Pulmonary artery endothelial cell (primary cell): ENCODE measurements at regions not wholly inside any gene's neighbourhood (a gene's known extent, or its start where the extent isn't known, plus 50 kb on each side); places are given as distances from the start of the nearest gene placed in this dataset.

Experiments
- DNase-seq: peaks from one replicate; pipeline ENCODE4 v3.0.0-alpha.2; 2011; ENCODE audit warnings: low read depth, low spot score

DNA sequence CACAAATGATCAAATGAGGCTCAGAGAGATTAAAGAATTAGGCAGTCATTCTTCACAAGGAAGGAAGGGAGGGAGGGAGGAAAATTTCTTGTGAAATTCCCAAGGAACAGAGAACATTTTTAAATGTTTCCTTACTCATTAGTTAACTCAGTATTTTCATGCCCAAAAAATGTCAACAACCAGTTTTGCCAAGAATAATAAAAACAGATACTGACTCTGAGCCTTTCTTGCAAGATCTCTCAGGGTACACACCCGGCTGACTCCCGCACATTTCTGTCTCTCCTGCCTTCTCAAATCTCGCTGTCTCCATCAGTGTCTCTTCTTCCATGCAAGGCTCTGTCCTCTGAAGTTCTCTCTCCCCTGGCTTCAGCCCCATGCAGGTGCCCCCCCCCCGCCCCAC lies 265.9 kb downstream of the TJP1 start:
- no peak for DNase-seq

DNA sequence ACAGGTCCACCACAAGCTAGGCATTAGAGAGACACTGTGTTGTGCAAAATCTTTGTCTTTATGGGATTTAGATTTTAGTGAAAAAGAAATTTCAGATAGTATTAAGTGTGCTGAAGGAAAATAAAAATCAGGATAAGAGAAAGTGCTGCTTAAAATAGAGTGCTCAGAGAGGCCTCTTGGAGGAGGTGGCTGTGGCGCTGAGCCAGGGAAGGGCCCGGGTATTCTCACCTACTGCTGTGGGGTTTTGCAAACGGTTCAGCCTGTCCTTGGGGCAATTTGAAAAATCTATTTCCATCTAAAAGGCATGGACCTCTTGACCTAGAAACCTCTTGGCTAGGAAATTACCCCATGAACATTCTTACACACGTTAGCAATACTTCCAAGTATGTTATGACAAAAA lies 267.7 kb downstream of the TJP1 start:
- no peak for DNase-seq

DNA sequence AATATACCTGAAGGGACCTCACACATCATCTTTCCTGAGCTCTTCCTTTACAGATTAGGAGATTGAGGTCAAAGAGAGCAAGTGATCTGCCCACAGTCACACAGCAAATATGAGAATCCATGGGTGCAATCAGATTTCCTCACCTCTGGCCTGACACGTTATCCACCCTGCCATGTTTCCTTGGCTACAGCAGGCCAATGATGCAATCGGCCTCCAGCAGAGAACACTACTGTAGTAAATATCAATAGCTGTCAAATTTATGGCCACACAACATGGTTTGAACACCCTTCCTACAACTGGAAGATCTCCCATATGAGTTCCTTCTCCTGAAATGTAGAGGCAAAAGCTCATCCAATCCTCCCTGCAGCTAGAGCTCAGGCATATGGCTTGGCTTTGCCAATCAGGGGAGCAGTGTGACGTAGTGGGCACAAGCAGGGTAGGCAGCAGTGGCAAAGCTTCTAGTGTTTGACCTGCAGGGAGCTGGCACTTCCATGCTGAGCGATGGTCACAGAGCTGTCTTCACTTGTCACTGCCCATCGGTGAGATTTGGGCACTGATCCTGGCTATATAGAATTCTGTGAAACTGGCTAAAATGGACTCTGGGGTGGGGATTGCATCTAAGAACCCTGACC lies 271.3 kb downstream of the TJP1 start:
- DNase-seq, result no peak

DNA sequence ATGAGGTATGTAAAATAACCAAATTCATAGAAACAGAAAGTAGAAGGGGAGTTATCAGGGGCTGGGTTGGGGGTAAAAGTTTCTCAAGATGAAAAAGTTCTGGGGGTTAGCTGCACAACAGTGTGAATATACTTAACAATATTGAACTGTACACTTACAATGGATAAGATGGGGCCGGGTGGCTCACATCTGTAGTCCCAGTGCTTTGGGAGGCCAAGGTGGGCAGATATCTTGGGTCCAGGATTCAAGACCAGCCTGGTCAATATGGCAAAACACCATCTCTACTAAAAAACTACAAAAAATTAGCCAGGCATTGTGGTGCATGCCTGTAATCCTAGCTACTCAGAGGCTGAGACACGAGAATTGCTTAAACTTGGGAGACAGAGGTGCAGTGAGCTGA lies 274.3 kb downstream of the TJP1 start:
- no peak for DNase-seq

DNA sequence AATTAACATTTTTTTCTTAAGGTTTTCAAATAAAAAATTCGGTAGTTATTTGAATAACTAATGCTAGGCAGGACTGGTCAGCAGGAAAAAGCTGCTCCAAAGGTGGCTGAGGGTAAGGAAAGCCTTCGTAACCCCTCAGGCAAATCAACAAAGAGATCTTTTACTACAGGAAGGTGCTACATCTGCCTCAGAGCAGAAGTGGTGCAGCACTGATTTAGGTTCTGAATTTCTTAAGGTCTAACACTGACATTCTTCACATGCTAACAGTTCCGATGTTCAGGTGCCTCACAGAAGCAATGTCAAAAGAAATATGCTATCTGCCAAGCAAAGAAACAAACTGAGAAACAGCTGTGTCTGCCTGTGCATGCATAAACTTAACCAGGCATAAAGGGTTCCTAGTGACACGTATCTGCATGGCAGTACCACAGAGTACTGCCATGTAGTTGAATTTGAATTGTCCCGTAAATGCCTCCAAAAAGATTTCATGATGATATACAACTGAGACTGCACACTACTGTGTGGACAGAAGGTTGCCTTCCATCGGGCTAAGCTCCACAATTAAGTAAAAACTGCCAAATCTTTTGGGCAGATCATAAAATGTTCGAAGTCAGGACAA lies 275.0 kb upstream of the NSMCE3 start:
- no peak for DNase-seq

DNA sequence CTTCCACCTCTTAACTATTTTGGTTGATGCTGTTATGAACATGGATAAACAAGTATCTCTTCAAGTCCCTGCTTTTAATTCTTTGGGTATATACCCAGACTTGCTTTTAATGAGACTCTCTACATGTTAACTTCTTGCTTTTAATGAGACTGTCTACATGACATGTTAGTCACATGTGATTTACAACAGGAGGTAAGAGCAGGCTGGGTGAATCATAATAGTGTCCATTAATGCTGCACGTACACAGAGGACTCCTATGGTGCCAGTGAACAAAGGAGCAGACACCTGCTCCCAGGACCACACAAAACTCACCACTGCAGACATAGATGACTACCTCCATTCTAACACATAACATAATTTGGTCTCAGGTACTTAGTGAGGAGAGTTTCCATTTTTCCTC lies 273.4 kb upstream of the NSMCE3 start:
- DNase-seq, result no peak

DNA sequence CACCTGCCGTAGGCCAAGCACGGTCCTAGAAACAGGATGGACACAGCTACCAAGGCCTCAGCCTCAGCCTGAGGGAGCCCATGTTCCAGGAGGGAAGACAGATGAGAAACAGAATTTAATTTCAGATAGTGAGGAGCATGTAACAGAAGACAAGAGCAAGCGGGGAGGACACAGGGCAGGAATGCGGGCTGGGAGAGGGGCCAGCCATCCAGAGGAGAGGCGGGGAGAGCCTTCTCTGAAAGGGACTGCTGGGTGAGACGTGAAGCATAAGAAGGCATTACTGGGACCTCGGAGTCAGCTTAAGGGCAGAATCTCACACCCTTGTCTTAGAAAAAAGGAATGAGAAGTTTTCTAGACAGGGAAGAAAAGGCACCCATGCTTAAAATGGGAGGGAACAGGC lies 271.7 kb upstream of the NSMCE3 start:
- DNase-seq, result no peak

DNA sequence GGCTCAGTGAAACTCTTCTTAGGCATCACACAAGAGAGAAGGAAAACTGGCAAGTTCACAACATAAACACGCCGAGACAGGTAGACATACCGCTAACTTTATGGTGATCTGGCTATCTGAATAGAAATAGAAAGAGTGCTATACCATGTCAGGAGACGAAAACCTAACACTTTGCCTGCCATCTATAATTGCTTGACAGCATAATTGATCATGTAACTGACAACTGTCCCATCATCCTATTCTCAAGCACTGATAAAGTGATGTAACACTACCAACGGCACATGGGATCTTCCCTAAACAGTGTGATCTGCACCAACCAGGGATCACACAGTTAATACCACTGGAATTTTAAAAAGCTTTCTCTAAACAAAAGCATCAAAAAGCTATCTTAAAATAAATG lies 270.9 kb upstream of the NSMCE3 start:
- no peak for DNase-seq

DNA sequence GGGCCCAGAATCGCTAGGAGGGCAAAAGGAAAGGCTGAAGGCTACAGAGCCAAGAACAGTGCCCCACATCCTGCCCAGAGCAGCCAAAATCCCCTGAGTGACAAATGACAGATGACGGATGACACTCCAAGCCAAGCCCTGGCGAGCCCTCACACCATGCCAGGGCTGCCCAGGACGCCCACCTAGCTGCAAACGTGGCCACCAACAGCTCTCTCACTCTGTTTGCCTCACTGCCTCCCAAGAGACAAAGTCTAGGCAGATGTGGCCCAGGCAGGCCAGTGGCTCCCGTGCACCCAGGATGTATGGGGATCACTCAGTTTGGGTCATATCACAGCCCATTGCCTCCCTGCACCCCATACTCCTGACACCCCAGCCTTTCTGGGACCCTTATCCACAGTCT lies 270.1 kb upstream of the NSMCE3 start:
- no peak for DNase-seq

DNA sequence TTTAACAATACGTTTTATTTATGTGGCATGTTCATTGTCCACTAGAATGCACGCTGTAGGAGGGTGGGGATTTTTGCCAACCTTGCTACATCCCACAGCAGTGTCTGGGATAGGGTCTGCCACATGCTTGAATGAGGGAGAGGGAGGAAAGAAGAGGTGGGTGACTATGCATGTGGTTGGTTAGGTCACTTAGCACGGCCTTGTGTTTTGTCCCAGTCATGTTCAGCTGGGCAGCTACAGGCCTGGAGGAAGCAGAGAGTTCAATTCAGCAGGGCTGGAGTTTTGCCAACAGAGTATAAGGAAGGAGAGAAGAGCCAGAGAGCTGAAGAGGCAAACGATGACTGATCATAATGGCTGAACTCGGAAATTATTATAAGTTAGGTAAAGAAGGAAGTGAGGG lies 268.4 kb upstream of the NSMCE3 start:
- DNase-seq, result no peak

DNA sequence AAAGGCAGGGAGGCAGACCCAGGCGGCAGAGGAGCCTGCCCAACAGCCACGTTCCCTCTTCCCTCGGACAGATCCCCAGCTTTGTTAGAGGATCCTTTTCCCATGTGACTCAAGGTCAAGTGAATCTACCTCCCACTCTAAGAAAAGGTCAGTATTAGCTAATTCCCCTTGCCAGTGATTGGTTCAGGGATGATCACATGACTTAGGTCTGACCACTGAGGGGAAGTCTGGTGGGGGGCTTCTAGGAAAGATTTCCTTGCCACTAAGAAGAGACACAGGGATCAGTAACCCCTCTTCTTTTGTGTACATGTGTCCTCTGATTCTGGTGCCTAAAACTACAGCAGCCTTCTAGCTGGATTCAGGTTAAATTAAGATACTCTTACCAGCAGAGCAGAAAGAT lies 266.3 kb upstream of the NSMCE3 start:
- DNase-seq, result no peak

DNA sequence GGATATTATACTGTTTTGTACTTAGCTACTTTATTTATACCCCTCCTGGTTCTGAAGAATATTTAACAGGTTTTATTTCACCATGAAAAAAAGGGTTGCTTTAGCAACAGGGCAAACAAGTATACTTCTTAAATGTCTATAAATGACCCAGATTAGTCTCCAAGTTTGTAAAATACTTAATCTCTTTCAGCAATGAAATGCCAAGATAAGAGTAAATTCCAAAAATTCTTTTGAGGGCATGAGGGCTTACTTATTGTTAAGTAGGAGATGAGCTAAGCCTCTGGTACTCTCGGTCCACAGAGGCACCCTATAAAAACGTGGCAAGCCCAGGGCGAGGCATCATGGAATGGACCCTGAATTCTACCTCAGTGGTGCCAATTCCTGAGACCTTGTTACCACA lies 264.8 kb upstream of the NSMCE3 start:
- DNase-seq, result no peak

DNA sequence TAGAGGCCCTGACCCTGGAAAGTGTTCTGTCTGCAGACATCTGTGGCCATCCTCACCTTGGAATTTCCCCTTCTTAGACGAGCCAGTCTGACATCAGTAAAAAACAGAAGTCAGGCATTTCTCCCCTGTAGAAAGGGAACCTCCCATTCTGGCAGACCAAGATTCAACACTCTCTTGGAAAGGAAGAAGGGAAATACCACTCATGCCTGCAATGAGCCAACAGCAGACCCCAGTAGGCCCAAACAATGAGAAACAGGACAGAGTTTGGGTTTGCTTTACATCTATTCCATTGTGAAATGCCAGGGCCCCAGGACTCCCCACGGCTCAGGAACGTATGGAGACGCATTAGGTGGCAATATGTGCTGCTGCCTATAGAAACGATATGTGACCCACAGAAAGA lies 264.0 kb upstream of the NSMCE3 start:
- DNase-seq, result no peak

DNA sequence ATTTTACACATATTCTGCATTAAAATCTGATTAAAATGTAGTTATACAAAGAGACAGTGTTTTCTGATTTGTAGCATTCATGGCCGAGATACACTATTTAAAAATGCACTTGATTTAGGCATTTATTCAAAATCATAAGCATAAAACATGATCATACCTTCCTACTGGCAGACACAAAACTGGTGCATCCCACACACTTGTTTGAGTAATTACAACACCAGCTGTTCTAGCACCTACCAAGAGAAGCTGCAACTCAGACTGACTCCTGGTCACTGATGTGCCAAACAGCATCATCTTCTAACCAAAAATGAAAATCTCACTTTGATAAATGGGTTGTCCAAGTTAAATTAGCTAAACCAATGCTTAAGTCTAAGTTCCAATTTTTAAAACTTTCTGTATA lies 262.7 kb upstream of the NSMCE3 start:
- DNase-seq, result no peak

DNA sequence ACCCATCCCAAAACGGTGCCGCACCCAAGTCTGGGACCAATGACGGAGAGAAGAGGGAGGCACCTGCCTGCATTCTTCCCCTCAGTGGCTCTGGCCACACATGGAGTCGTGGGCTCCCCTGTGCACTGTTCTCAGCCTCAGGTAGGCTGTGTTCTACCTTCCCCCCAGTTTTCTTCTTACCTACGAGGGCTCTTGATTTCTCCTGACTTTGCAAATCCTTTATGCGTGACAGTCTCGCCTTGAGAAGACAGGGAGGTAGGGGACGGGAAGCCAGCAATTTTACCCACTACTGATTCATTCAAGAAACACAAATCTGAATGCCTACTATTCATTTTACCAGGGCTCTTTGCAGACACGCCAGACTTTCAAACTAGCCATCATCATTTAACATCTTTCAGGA lies 261.3 kb upstream of the NSMCE3 start:
- DNase-seq, result no peak

DNA sequence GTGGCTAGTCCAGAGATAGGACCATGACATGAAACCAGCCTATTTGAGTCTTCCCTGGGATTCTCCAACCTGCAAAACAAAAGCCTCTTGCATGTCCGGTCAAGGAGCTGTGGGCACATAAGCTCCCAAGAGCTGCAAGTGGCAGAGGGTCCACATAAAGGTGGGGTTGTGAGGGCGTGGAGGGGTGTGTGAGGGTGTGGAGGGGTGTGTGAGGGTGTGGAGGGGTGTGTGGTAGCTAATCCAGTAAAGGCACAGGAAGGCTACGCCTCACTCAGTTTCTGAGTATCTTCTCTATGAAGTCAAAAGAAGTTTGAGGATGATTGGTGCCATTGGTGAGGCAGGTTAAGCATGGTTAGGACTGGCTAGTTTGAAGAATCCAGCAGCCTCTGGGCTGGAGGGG lies 259.4 kb upstream of the NSMCE3 start:
- DNase-seq, result no peak

DNA sequence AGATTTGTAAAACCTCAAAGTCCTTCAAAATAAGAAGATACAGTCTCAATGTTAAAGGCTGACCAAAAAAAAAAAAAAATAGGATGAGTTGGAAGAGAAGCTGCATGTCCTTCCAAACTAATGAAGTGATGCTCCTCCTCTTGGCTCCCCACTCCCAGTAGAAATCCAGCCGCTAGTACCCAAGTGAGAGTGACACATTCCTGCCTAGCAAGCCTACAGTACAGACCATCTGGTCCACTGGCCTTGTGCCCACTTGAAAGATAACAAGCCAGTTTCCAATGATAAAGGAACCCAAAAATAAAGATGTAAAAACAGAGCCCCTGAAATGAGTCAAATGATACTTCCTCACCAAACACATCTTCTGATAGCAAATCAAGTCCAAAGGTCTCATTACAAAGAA lies 258.7 kb upstream of the NSMCE3 start:
- no peak for DNase-seq

DNA sequence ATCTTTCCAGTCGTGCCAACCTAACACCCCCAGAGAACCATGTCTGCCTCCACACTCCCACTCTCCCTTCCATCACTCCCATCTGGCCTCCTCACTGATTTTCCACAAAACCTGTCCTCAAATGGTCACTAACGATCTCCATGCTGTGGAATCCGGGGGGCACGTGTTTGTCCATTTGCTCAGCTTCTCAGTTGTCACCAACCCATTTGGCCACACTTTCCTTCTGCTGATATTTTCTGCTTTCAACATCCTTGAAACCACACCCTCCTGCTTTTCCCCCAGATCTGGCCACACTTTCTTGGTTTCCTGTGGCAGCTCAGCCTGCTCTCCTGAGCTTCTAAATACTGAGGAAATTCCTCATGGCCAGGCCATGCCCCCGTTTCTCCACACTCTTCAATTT lies 257.2 kb upstream of the NSMCE3 start:
- DNase-seq, result no peak

DNA sequence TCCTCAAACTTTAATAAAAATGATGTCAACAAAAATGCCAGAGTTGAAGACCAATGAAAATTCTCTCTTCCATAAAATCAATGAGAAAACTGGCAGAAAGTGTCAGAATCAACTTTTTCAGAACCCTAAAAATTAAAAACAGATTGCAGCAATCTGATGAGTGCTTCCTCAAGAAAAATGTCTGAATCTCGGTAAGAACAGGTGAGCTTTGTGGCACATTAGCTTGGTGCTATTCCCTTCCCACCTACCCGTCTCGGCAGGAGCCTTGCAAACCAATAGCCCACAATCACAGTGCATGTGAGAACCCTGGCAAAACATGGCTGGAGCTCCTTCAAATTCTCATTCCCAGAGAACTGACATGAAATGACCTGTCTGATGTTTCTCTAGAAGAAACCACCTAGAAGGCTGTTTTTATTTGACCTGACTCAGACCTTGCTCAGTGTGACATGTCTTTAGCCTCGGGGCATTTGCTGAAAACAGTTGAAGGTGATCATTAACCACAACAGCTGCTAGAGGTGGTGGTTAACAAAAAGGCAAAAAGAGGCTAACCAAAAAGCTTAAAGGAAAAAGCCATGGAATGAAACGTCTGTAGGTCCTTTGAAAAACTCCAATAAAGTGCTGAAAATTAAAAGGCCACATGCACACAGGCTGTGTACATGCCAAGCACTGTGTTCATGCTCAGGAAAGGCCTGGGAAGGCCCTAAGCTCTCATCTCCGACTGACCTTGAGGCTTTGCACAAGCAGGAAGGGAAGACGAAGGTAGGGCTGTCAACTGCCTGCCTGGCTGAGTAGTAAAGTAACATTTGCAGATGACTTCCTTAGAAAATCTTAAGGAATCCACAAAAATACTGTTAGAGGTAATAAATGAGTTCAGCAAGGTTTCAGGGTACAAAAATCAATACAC lies 253.0 kb upstream of the NSMCE3 start:
- no peak for DNase-seq

DNA sequence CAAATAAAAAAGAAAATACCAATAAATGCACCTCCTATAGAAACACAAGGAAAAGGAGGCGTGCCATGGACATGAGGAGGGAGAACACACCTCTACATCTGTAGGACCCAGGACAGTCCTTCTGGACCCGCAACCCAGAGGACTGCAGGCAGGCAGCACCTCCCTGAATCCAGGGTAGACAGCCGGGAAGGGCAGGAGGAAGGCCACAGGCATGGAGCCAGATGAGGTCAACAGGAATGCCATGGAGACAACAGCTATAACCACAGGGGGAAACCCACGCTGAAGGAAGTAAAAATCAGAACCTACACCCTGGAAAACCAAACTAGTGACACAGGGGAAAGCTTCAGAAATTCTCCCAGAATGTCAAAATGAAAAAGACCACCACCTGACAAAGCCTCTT lies 248.8 kb upstream of the NSMCE3 start:
- DNase-seq, result no peak

DNA sequence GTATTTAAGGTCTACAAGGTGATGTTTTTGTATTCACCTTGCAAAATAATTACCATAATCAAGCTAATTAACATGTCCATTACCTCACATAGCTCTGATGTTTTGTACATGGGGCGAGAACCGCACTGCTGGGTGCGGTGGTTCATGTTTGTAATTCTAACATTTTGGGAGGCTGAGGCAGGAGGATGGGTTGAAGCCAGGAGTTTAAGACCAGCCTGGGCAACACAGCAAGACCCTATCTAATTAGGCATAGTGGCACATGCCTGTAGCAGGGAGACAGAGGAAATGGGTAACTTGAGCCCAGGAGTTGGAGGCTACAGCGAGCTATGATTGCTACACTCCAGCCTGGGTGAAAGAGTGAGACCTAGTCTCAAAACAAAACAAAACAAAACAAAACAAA lies 248.2 kb upstream of the NSMCE3 start:
- DNase-seq, result no peak

DNA sequence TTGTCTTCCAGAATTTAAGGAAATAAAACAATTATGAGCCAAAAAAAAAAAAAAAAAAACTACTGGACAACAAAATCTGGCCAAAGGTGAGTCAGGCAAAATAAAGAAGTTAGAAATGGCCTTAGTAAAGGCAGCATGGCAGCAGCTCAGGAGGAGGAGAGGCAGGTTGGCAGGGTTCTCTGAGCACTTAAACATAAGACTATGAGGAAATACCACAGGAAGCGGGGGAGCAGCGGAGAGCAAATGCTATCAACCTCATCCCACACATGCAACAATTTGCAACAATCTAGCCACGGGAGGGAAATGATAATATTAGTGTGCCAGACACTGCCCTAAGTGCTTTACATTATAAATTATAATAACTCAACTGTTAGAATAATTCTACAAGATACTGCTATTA lies 247.3 kb upstream of the NSMCE3 start:
- no peak for DNase-seq

DNA sequence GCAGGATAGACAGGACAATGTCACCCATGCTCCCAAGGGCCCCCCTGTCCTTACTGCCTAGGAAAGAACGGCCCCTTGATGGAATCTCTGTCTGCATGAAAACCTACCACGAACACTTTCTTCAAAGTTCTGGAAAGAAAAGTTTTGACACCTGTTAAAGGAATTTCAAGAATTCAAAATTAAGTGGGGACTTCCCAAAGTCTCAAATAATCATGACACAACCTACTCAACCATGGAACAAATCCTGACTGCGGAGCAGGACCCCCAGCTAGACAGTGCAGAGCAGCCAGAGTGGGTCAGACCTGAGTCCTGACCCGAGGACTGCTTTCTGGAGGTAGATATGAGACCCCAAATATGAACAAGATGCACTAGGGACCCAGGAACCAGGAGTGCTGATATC lies 245.3 kb upstream of the NSMCE3 start:
- no peak for DNase-seq
